Pancreas (tissue), 10 donors: ENCODE measurements at regions not wholly inside any gene's neighbourhood (a gene's known extent, or its start where the extent isn't known, plus 50 kb on each side); places are given as distances from the start of the nearest gene placed in this dataset.

Experiments
- ATAC-seq, 4 donors: fragments of 200-7000 bp; cut with Tn5 transposase; one replicate each; pipeline versions ENCODE4 v1.8.0 to v1.9.1; 2020; ENCODE audit warnings: mild to moderate bottlenecking in 4 of 4, moderate library complexity in 4 of 4
- DNase-seq, 6 donors: peaks; one replicate each; pipeline ENCODE4 v3.0.0-alpha.2; 2020
- FAIRE-seq: peaks from 2 replicates; lab custom pipeline; 2012; peaks lifted over from hg19 to GRCh38; lab: Jason Lieb, UNC
- H3K27ac ChIP-seq, 4 donors: fragments of 200-600 bp; sonication (generic); 1 replicate in 3 of 4; 2 replicates in 1 of 4; pipeline versions ENCODE4 v1.5.0 to v1.8.0; 2020
- H3K27me3 ChIP-seq, 4 donors: fragments of 200-600 bp; one replicate each; pipeline ENCODE4 v1.8.0; 2021
- H3K36me3 ChIP-seq, 3 donors: fragments of 200-600 bp; sonication (generic) in 1 of 3; one replicate each; pipeline versions ENCODE4 v1.5.0 to v1.8.0; 2020 to 2021
- H3K4me1 ChIP-seq, 3 donors: fragments of 200-600 bp; one replicate each; pipeline ENCODE4 v1.8.0; 2021
- H3K4me3 ChIP-seq, 4 donors: fragments of 200-600 bp; sonication (generic) in 2 of 4; one replicate each; pipeline versions ENCODE4 v1.5.0 to v1.8.0; 2020 to 2021
- H3K9me3 ChIP-seq, 4 donors: fragments of 200-600 bp; one replicate each; pipeline ENCODE4 v1.8.0; 2021
- WGBS, 2 donors: extraction: QIAGEN DNeasy Blood & Tissue Kit; methylation state at CpG; one replicate each; pipeline ENCODE4 v1.1.7; 2013; 5-methylcytosine and 5-hydroxymethylcytosine counted together
- intact Hi-C, 3 donors: fragments of 100-400 bp; cut with DNase I; formaldehyde crosslinking; loops; one replicate each; pipeline versions ENCODE4 v1.11.1 to v1.14.2; 2022
- TF ChIP-seq, protein P1 (sequence below), 4 donors: fragments of 200-600 bp; sonication (generic) in 3 of 4; IDR thresholded peaks; one replicate each; pipeline versions ENCODE4 v1.5.0 to v1.8.0; 2021; ENCODE audit warnings: antibody characterized with exemption in 4 of 4
- donor health status: healthy with polysubstance abuse.
- donor health status: DM: no; HTN: no; CAD: no; lungs with moderate emphysema.
- donor health status: DM: no; HTN: no; CAD: no.
- donor health status: control.
- donor health status: control.
- donor health status: Bipolar disorder and iron deficiency.
- donor health status: DM: yes; HTN: yes; CAD: no.
- donor health status: DM: no; HTN: no; CAD: no.
- donor health status: DM: no; HTN: no; CAD: no.
- donor health status: DM: yes; HTN: yes; CAD: no.

- no peaks in the 10 kb centered on the region for H3K9me3 ChIP-seq
- DNase-seq (no peak), ATAC-seq (no peak), FAIRE-seq (no peak)
- H3K36me3 ChIP-seq, result no peaks in the 10 kb centered on the region
- H3K27me3 ChIP-seq, result no peaks in the 10 kb centered on the region
- TF ChIP-seq, protein P1, sequence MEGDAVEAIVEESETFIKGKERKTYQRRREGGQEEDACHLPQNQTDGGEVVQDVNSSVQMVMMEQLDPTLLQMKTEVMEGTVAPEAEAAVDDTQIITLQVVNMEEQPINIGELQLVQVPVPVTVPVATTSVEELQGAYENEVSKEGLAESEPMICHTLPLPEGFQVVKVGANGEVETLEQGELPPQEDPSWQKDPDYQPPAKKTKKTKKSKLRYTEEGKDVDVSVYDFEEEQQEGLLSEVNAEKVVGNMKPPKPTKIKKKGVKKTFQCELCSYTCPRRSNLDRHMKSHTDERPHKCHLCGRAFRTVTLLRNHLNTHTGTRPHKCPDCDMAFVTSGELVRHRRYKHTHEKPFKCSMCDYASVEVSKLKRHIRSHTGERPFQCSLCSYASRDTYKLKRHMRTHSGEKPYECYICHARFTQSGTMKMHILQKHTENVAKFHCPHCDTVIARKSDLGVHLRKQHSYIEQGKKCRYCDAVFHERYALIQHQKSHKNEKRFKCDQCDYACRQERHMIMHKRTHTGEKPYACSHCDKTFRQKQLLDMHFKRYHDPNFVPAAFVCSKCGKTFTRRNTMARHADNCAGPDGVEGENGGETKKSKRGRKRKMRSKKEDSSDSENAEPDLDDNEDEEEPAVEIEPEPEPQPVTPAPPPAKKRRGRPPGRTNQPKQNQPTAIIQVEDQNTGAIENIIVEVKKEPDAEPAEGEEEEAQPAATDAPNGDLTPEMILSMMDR (IDR thresholded peaks at IDR 0.05), result no peak
- H3K4me1 ChIP-seq, result no peaks in the 10 kb centered on the region
- no peak overlapping the region for H3K4me3 ChIP-seq
- no peak overlapping the region for H3K27ac ChIP-seq
- 68 to 72% methylated on average over 7 of the region's 7 CpGs for WGBS, 2 donors
- intact Hi-C loops, result no loop called here
Measured at GRCh38 chr13:30052120-30052519, 201.7 kb upstream of the UBL3 start.

DNA sequence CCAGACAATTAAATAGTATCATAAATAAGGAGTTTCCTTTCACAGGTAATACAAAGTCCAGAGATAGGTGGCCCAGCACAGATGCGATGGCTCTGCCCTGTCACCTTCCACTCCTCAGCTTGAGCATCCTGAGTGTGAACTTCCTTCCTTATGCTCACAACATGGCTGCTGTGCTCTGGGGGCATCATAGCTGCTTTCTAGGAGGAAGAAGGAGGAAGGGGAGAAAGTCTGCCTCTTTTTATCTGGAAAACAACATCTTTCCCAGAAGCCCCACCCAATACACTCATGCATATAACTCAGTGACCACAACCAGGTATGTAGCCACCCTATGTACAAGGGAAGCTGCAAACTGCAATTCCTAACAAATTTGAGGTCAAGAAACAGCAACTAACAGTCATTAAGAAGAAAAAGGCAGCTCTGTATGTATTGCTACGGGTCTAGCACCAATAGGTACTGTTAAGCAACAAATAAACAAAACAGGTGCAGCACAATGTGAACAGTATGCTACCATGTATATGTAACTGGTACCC, 201.2 kb upstream of the UBL3 start:
- Histone ChIP-seq H3K4me1 (no peaks in the 10 kb centered on the region), H3K27me3 (no peaks in the 10 kb centered on the region), H3K4me3 (no peak overlapping the region), H3K9me3 (no peaks in the 10 kb centered on the region), H3K27ac (no peak overlapping the region), H3K36me3 (no peaks in the 10 kb centered on the region)
- ATAC-seq (no peak), DNase-seq (no peak), FAIRE-seq (no peak)
- intact Hi-C loops, result no loop called here
- WGBS, 2 donors, result 85% methylated on average over 2 of the region's 2 CpGs
- TF ChIP-seq, protein P1 (IDR thresholded peaks at IDR 0.05), result no peak

- Histone ChIP-seq H3K27ac (no peak overlapping the region), H3K27me3 (no peaks in the 10 kb centered on the region), H3K36me3 (no peaks in the 10 kb centered on the region), H3K4me1 (no peaks in the 10 kb centered on the region), H3K4me3 (no peak overlapping the region), H3K9me3 (no peaks in the 10 kb centered on the region)
- TF ChIP-seq, protein P1 (IDR thresholded peaks at IDR 0.05), result no peak
- 90% methylated on average over 5 of the region's 5 CpGs for WGBS, 2 donors
- DNase-seq (no peak), ATAC-seq (no peak), FAIRE-seq (no peak)
- intact Hi-C loops, result no loop called here
Measured at GRCh38 chr13:30049692-30050091, 199.3 kb upstream of the UBL3 start.

GRCh38 chr13:30047154-30047874, 196.9 kb upstream of the UBL3 start:
- no peak overlapping the region for H3K27ac ChIP-seq
- no peak overlapping the region for H3K4me3 ChIP-seq
- no peaks in the 10 kb centered on the region for H3K36me3 ChIP-seq
- H3K27me3 ChIP-seq, result no peaks in the 10 kb centered on the region
- FAIRE-seq, result no peak
- no peak for DNase-seq
- H3K9me3 ChIP-seq, result no peaks in the 10 kb centered on the region
- WGBS, 2 donors, result 88 to 95% methylated on average over 3 of the region's 3 CpGs
- TF ChIP-seq, protein P1 (IDR thresholded peaks at IDR 0.05), result no peak
- H3K4me1 ChIP-seq, result no peaks in the 10 kb centered on the region
- intact Hi-C loops, result no loop called here
- ATAC-seq, result no peak
